IMR-90 (cell line): ENCODE measurements at regions not wholly inside any gene's neighbourhood (a gene's known extent, or its start where the extent isn't known, plus 50 kb on each side); places are given as distances from the start of the nearest gene placed in this dataset.

ENCODE experiments used
- BHLHE40 ChIP-seq: fragments of 150-350 bp; IDR thresholded peaks from 2 replicates; pipeline ENCODE4 v1.6.1; 2016; ENCODE audit warnings: mild to moderate bottlenecking, low read depth, low read length
- CTCF ChIP-seq: conservative IDR thresholded peaks from 2 replicates; pipeline ENCODE4 v1.5.1; 2012; ENCODE audit warnings: mild to moderate bottlenecking, low read depth, low read length, improper control_type of control experiment
- MAZ ChIP-seq: IDR thresholded peaks from 2 replicates; pipeline ENCODE4 v1.6.1; 2012; ENCODE audit warnings: low read depth, mild to moderate bottlenecking, low read length, improper control_type of control experiment, moderate library complexity, borderline replicate concordance
- POLR2A ChIP-seq: IDR thresholded peaks from 2 replicates; pipeline ENCODE4 v1.6.1; 2012; ENCODE audit warnings: mild to moderate bottlenecking, low read depth, low read length
- RAD21 ChIP-seq: IDR thresholded peaks from 2 replicates; pipeline ENCODE4 v1.6.1; 2012; ENCODE audit warnings: low read length, improper control_type of control experiment
- SMC3 ChIP-seq: fragments of 150-350 bp; IDR thresholded peaks from 2 replicates; pipeline ENCODE4 v1.6.1; 2016; ENCODE audit warnings: low read depth, mild to moderate bottlenecking, antibody characterized with exemption, low read length, moderate library complexity

- TF ChIP-seq CTCF (no peak), BHLHE40 (no peak), RAD21 (no peak), SMC3 (no peak), POLR2A (no peak), MAZ (no peak)
These were observed 62.6 kb downstream of the DUSP6 start for GRCh38 chr12:89289720-89290119.
